GM19397 (cell line): ENCODE measurements at regions not wholly inside any gene's neighbourhood (a gene's known extent, or its start where the extent isn't known, plus 50 kb on each side); places are given as distances from the start of the nearest gene placed in this dataset.
"Not testable (repeated sequence)": the region's sequence is repeated elsewhere in the genome, so short reads cannot be mapped to it uniquely, and the experiment has no call there.

Source experiments
- ATAC-seq: cut with Tn5 transposase; IDR thresholded peaks from one replicate; pipeline ENCODE4 v1.9.1; 2021; ENCODE audit warnings: mild to moderate bottlenecking, moderate library complexity; ENCODE audit not compliant: unreplicated experiment

DNA sequence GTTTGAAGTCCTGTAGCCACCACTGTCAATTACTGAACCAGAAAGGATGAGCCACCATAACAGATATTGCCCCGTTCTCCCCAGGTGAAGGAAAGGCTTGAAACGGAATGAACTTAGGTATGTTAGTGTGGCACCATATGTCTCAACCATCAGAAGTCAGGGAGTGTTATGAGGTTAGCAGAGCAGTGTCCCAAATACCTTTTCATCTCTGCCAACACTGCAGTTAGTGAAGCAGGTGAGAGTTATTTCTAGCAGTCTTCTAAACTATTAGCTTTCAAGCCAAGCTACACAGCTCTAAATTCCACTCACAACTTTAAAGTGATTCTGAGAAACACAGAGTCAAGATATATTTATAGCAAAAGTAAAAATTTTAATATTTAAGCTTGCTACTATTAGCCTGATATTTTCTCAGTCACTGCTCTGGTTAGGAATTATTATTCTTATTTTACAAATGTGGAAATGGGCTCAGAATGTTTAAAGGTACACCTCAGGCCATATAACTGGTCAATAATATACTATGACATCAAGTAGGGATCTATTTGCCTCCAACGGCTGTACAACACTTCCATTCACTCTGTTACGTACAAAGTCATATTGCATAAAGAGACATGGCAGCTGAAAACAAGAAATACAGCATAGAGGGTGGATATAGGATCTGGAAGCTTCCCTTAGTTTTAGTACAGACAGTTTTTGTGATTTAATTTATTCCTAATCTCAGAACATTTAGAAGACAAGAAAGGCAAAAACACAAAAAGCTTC lies 1527.1 kb upstream of the PRR20A start:
- no peak for ATAC-seq

DNA sequence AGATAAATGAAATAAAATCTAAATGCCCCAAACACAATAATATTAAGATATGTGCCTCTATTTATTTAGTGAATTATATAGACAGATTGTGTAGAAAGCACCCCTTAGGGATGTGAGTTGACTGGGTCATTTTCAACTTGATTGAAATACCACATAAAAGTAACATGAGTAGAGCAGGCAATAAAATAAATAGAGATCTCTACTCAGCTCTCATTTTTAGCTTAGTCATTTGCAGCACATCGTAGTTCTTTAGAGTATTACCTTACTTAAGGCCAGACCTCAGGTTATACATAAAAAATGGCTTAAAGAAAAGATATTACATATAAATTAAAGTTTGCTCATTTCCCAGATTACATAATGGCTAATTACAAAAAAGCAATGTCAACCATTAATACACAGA lies 1525.6 kb upstream of the PRR20A start:
- no peak for ATAC-seq

DNA sequence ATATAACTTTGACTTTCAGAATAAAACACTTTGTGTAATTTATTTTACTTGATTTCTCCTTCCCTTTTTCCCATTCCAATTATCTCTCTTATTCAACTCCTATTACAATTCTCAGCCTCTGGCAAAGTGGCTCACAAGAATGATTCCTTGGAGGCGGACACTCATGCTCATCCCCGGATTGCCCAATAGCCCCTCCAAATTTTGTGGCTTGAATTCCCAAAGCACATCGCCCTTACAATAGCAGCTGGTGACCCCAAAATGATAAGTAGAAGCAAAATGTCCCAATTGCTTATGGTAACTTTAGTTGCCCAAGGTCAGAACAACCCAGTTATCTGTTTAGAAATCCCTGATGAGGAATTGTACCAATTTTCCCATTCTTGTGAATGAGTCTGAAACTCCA lies 1523.5 kb upstream of the PRR20A start:
- no peak for ATAC-seq

DNA sequence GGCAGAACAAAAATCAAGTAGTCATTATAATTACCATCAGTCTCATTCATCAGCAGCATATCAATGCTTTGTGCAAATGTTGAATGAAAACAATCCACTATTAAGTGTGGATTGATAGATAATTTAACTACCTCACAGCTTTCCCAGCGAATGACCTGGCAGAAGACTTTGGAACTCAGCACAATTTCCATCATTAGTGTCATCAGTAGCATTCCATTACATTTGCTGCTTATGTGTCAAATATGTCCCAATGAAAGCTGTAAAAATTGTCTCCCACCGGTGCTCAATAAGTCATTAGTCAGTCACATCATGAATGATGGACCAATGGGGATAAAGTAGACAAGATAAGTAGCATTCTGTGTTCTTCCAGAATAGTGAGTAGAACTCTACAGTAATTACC lies 1513.5 kb upstream of the PRR20A start:
- no peak for ATAC-seq

DNA sequence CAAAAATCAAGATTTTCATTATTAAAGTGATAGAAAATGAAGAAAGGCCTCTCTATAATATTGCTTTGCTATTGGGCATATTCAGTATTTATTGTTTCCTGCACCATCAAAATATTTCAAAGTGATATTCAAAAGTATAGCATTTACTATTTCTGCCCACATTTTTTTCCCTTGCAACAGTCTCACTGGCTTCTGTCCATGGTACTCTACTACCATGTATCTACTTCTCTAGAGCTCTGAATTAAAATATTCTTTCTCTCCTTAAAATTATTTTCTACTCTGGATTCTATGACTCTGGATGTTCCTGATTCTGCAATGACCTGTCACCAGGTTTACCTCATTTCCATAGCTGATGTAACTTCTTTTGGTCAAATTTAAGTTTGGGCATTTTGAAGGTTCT lies 1508.3 kb upstream of the PRR20A start:
- no peak for ATAC-seq

DNA sequence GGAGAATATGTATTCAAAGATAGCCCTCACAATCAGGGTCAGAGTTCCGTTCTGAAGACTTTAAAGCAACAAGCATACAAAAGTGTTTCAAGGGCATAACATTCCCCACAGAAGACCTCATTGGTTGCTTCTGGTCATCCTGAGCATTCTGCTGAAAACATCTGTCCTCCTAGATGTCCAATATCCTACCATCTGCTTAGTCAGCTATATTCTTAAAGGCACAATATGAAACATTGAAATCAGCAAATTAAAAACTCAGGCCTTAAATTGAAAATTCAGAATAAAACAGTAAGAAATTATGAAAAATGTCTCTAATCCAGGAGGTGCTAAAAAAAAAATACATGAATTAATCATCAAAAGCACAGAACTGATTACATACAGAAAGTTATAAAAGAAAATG lies 1491.2 kb upstream of the PRR20A start:
- no peak for ATAC-seq

DNA sequence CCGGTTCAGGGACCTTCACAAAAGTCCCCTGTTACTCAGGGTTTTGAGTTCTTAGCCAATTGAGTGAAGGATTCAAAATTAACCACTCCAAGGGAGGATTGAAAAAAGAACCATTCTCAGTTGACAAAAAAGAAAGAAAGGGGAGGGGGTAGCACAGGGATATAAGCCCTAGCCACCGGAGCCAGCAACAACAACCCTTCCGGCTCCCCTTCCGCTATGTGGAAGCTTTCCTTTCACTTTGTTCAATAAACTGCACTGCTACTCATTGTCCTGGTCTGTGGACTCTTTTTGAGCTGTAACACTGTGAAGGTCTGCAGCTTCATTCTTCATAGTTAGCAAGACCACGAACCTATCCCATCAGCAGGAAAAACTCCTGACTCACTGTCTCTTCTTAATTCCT lies 1488.1 kb upstream of the PRR20A start:
- no peak for ATAC-seq

DNA sequence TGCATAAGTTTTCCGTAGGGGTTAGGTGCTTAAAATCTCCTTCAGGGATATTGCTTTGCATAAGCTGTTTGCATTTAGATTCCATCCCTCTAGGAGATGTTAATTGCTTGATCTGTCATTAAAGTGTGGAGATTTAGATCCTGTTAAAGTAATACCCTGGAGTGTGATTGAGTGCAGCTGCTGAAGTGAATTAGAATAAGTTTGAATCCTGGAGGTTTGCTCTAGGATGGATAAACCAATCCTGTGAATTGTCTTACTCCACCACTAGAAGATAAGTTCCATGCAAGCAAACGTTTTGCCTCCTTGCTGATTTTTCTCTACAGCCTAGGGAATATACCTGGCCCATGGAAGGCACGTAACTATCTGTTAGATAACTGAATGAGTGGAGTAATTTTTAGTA lies 1487.2 kb upstream of the PRR20A start:
- no peak for ATAC-seq

DNA sequence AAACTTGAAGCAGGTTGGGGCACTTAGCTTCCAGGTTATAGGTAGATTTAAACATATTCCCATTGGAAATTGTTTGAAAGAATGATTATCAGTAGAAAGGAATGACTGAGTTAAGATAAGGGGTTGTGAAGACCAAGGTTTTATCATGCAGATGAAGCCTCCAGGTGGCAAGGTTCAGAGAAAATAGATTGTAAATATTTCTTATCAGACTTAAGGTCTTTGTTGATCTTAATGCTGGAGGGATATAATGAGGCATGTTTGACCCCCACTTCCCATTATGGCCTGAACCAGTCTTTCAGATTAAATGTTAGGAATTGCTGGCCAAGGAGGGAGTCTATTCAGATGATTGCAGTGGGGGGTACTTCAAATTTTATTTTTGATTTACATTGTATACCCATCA lies 1486.5 kb upstream of the PRR20A start:
- no peak for ATAC-seq

DNA sequence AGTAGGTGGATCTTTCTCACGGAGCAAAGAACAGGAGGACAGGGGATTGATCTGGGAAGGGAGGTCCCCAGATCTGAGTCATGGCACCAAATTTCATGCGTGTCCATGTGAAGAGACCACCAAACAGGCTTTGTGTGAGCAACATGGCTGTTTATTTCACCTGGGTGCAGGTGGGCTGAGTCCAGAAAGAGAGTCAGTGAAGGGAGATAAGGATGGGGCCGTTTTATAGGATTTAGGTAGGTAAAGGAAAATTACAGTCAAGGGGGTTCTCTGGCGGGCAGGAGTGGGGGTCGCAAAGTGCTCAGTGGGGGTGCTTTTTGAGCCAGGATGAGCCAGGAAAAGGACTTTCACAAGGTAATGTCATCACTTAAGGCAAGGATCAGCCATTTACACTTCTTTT lies 1480.5 kb upstream of the PRR20A start:
- ATAC-seq, result not testable (repeated sequence)

DNA sequence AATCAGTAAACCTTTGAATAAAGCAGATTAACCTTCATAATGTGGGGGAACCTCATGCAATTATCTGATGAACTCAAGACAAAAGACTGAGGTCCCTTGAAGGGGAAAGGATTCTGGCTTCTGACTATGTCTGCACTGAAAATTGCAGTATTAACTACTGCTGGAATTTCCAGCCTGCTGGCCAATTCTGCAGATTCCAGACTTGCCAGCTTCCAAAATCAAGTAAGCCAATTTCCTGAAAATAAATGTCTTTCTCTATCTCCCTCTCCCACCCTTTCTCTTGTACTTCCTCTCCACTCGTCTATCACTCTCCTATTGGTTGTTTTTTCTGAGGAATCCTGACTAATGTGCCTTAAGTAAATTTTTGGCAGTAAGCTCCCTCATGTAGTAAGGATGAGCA lies 1479.9 kb upstream of the PRR20A start:
- ATAC-seq, result no peak

DNA sequence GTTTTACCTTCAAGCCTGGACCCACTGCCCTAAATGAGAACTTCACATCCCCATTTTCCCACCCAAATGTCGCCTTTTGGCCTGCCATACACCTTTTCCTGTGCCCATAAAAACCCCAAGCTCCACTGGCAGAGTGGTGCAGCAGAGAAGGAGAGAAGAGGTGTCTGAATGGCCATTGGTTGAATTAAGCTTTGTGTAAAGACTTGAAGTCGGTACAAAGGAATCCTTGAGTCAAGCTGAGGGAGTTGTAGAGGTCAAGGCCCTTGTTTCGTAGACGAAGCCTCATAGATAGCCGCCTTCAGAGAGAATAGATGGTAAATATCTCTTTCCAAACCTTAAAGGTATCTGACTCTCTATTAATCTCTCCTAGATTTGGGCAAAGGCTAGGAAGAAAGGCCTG lies 1479.2 kb upstream of the PRR20A start:
- ATAC-seq, result no peak

DNA sequence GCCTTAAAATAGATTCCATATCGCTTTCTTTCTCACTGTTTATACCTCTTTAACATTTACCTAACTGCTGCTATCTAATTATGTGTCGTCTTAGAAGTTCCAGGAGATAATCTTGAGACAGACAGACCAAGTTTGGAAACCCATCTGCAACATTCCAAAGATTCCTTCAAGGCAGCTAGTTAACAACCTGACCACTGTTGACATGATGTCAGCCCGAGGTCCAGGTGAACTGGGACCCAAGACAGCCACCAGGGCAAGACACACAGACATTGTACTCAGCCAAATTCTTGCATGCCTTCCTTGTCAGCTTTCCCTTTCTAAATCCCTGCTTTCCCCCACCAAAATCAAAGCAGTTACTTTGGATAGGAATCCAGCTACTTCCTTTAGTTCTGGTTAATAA lies 1476.5 kb upstream of the PRR20A start:
- ATAC-seq, result no peak

DNA sequence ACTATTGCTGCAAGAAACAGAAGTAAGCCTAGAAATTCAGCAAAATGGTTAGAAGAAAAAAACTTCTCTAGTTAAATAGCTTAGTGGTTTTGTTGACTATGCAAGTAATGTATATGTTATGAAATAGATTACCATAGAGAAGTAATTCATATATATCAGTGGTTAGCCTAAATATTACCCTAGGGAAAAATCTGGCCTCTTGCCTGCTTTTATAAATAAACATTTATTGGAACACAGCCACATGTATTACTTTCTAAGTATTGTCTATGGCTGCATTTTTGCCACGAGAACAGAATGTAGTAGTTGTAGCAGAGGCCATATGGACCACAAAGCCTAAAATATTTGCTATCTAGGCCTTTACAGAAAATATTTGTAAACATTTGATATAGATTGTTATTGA lies 1471.7 kb upstream of the PRR20A start:
- no peak for ATAC-seq

DNA sequence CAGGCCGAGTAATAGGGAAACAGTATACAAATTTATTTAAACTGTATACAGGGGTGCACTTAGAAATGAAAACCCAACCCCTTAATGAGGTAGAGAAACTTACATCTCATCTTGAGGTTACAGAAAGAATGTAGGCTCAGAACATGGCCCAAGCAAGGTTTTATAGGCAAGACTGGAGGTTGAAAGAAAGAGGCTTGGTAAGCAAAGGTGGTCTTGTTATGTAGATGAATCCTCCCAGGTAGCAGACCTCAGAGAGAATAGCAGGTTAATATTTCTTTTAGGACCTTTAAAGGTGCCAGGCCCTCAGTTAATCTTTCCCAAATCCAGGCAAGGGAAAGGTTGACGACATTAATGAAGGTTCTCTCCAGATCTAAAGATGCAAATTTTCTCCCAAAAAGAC lies 1466.8 kb upstream of the PRR20A start:
- no peak for ATAC-seq

DNA sequence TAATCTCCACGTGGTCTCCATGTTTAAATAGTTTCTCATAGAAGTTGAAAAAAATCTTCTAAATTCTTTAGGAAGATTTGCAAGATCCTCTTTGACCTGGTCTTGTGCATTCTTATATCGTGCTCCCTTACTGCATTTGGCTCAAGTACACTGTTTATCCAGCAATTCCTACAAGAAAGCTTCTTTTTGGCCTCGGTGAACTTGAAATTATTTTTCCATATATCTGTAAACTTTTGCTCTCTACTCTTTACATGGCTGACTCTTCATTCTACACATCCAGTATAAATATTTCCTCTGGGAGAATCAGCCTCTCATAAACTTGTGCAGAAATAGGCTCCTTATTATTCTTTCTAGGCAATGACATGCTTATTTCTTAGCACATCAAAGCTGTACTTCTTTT lies 1457.9 kb upstream of the PRR20A start:
- ATAC-seq, result no peak

DNA sequence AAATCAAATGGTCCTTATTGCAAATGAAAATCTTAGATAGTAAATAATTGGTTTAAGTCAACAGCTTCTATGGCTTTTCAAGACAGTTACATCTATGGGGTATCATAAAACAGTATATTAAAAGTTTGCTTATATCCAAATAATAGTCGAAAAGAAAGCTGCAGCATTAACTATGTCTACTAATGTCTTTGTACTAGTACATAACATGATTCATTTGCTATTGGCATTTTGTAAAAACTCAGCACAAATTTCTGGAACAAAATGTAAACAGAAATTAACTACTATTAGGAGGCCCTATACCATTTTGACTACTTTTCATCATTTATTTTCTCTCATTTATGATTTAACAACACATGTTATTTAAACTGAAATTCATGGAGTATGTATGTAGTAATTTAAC lies 1435.2 kb upstream of the PRR20A start:
- ATAC-seq, result no peak

DNA sequence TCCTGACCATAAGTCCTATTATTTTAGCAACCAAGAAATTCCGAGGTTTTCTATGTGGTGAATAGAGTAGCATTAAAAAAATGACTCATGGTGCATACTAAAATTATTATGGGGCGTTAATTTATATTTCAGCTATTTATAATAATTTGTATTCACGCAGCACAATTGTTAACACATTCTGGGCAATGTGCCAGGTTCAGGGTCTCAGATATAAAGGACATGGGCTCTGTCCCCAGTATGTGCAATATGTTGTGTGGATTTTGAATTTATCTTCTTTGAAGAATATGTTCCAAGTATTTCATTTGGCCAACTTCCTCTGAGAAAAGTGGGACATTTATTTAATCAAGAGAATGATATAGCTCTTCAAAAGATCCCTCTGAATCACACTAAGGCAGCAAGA lies 1434.7 kb upstream of the PRR20A start:
- no peak for ATAC-seq

DNA sequence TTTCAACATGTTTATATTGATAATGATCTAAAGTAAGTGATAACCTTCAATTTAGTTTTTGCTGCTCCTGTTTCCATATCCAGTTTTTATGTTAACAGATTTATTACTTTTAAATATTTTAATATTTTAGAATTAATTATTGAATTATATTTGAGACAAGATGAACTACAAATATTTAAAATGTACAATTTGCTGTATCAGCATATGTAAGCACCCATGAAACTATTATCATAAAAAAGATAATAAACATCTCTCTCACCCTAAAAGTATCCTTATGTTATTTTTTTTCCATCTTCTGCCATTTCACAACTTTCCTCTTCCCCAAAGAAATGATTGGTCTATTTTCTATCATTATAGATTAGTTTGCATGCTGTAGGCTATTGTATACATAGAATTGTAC lies 1426.6 kb upstream of the PRR20A start:
- no peak for ATAC-seq

DNA sequence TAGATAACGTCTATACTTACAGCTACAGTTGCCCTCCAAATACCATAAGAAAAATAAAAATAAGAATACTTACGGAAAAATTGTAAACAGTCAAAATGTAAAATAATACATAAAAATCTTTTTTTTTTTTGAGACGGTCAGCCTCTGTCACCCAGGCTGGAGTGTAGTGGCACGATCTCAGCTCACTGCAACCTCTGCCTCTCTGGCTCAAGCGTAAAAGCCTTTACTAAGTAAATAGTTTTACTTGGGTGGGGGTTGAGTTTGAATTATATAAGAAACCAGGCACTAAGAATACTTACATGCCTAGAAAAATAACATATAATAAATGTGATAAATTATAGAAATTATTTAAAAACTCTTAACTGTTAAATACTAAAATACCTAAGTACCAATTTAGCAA lies 1413.0 kb upstream of the PRR20A start:
- ATAC-seq, result no peak

DNA sequence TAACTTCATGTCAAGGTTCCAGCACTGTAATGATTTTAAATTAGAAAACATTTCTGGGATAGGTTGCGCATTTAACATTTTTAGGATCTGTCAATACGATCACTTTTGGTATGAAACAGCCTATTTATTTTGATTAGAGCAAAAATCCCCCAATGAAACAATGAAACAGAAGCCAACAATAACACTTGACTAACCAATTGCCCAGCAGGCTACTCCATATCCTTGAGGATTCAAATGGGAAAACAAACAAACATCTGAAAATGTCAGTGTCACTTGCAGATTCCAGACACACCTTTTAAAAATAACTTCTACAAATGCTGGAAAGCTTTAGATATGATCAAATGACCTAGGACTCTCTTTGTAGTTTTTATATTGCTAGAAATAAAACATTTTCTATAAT lies 1412.5 kb upstream of the PRR20A start:
- no peak for ATAC-seq

DNA sequence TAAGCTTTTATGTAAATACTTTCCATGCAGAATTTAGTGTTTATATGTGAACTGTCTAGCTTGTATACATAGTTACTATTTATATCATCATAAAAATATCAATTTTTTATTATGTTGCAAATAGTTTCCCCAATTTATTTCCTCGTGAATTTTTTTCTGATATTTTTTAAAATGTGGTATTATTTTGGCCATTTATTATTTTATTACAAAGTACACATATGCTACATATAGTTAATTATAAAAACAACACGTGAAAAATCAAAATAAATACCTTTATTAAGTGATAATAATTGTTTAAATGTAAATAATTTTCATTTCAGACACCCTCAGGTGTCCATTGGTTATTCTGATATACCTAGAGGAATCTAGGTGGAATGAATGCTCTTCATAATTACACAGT lies 1394.9 kb upstream of the PRR20A start:
- no peak for ATAC-seq

DNA sequence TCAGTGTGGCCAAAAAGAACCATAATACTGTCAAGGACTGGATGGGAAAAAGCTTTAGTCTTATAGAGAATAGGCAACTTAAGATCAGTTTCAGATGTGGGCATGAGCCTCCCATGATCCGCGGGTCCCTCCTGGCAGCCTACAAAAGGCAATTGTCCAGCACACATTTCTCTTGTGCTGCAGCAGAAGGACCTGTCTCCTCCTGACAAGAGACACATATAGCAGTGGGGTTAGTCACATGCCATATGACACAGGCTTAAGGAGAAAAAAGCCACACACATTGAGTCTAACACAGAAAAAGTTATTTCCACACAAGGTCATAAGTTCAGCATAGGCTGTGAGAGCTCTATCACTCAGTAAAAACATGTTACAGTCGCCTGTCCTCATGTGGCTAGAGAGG lies 1378.7 kb upstream of the PRR20A start:
- ATAC-seq, result no peak
